Parathyroid adenoma (tissue), 2 donors: ENCODE measurements at regions not wholly inside any gene's neighbourhood (a gene's known extent, or its start where the extent isn't known, plus 50 kb on each side); places are given as distances from the start of the nearest gene placed in this dataset.

Experiments used
- H2AFZ ChIP-seq: fragments of 300-600 bp; sonication (generic); one replicate; pipeline ENCODE4 v1.7.0; 2017; ENCODE audit warnings: antibody characterized with exemption, mild to moderate bottlenecking
- H3K27ac ChIP-seq: fragments of 300-600 bp; sonication (generic); one replicate; pipeline ENCODE4 v1.7.0; 2017
- H3K27me3 ChIP-seq: fragments of 300-600 bp; sonication (generic); one replicate; pipeline ENCODE4 v1.7.0; 2017; ENCODE audit warnings: low read length; ENCODE audit not compliant: control insufficient read depth, insufficient read depth
- H3K36me3 ChIP-seq: fragments of 300-600 bp; sonication (generic); one replicate; pipeline ENCODE4 v1.7.0; 2017; ENCODE audit warnings: low read length; ENCODE audit not compliant: control insufficient read depth, insufficient read depth
- H3K4me1 ChIP-seq: fragments of 300-600 bp; sonication (generic); one replicate; pipeline ENCODE4 v1.7.0; 2017; ENCODE audit warnings: control low read depth
- H3K4me2 ChIP-seq: fragments of 300-600 bp; sonication (generic); one replicate; pipeline ENCODE4 v1.7.0; 2017; ENCODE audit warnings: low read length
- H3K4me3 ChIP-seq: fragments of 300-600 bp; sonication (generic); one replicate; pipeline ENCODE4 v1.7.0; 2017; ENCODE audit warnings: low read depth, low read length
- H3K79me2 ChIP-seq: fragments of 300-600 bp; sonication (generic); one replicate; pipeline ENCODE4 v1.7.0; 2017; ENCODE audit warnings: control low read depth
- H3K9ac ChIP-seq: fragments of 300-600 bp; sonication (generic); one replicate; pipeline ENCODE4 v1.7.0; 2017; ENCODE audit warnings: mild to moderate bottlenecking
- H3K9me3 ChIP-seq: fragments of 300-600 bp; sonication (generic); one replicate; pipeline ENCODE4 v1.7.0; 2017; ENCODE audit warnings: low read length; ENCODE audit not compliant: control insufficient read depth
- TF ChIP-seq, protein P1 (sequence below): fragments of 300-600 bp; sonication (generic); IDR thresholded peaks from one replicate; pipeline ENCODE4 v1.7.0; 2017; ENCODE audit warnings: antibody characterized with exemption, mild to moderate bottlenecking
- donor health status: primary hyperparathyroidism.

DNA sequence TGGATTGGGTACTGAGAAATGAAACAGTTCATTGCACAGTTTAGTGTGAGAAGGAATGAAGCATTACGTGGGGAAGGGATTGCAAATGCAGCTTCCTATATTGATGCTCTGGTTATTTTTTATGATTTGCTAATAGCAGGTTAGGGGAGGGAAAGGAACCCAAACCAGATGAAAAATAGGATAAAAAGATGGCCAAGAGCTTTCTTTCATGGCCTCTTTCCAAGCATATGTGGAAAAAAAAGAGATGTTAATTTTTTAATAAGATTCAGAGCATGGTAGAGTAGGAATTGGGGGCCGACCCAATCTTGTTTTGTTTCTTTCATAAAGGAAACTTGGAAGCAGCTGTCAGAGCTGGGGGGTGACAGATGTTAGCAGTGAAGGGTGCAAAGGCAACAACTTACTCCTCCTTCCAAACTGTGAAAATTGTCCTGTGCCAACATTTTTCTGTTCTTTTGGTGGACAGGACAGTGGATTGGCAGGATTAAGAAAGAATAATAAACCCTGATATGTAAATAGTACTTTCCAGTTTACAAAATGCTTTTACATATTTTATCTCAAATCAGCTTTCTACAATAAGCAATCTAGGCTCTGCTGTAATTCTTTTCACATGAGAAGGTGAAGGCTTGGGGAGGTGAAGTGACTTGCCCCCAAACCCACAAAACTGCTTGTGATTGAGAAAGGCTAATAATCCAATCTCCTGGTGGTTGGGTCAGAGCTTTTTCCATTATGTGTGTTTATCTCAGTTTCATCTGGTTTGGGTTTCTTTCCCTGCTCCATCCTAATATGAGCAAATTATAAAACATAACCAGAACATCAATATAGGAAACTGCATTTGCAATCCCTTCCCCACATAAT, 270.1 kb downstream of the ETAA1 start:
- Histone ChIP-seq H3K4me1 (no peaks in the 10 kb centered on the region), H3K9me3 (no peaks in the 10 kb centered on the region), H3K9ac (no peak overlapping the region), H3K27ac (no peak overlapping the region), H3K4me2 (no peak overlapping the region), H3K36me3 (no peaks in the 10 kb centered on the region), H2AFZ (no peak overlapping the region), H3K4me3 (no peak overlapping the region), H3K27me3 (no peaks in the 10 kb centered on the region), H3K79me2 (no peaks in the 10 kb centered on the region)
- TF ChIP-seq, protein P1, sequence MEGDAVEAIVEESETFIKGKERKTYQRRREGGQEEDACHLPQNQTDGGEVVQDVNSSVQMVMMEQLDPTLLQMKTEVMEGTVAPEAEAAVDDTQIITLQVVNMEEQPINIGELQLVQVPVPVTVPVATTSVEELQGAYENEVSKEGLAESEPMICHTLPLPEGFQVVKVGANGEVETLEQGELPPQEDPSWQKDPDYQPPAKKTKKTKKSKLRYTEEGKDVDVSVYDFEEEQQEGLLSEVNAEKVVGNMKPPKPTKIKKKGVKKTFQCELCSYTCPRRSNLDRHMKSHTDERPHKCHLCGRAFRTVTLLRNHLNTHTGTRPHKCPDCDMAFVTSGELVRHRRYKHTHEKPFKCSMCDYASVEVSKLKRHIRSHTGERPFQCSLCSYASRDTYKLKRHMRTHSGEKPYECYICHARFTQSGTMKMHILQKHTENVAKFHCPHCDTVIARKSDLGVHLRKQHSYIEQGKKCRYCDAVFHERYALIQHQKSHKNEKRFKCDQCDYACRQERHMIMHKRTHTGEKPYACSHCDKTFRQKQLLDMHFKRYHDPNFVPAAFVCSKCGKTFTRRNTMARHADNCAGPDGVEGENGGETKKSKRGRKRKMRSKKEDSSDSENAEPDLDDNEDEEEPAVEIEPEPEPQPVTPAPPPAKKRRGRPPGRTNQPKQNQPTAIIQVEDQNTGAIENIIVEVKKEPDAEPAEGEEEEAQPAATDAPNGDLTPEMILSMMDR = no peak

DNA sequence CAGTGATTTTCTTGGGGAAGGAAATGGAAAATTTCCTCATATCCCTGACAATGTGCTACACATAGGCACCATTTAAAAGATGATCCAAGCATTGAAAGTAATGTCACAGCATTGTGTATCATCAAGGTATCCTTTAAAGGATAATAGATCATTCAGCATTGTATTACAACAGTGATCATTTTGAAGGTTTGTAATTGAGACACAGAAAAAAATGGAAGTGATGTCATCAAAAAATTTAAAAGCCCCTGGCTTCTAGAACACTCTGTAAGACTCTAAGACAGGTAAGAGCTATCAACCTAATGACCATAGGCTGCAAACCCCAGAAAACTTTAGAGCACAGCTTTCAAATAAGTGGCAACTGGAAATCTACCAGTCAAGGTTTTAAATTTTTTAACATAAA, 271.4 kb downstream of the ETAA1 start:
- H3K9me3 ChIP-seq = no peaks in the 10 kb centered on the region
- TF ChIP-seq, protein P1 = no peak
- H3K4me2 ChIP-seq = no peak overlapping the region
- no peaks in the 10 kb centered on the region for H3K79me2 ChIP-seq
- no peak overlapping the region for H3K27ac ChIP-seq
- no peaks in the 10 kb centered on the region for H3K27me3 ChIP-seq
- H3K4me1 ChIP-seq = no peaks in the 10 kb centered on the region
- no peaks in the 10 kb centered on the region for H3K36me3 ChIP-seq
- H3K4me3 ChIP-seq = no peak overlapping the region
- no peak overlapping the region for H2AFZ ChIP-seq
- H3K9ac ChIP-seq = no peak overlapping the region

DNA sequence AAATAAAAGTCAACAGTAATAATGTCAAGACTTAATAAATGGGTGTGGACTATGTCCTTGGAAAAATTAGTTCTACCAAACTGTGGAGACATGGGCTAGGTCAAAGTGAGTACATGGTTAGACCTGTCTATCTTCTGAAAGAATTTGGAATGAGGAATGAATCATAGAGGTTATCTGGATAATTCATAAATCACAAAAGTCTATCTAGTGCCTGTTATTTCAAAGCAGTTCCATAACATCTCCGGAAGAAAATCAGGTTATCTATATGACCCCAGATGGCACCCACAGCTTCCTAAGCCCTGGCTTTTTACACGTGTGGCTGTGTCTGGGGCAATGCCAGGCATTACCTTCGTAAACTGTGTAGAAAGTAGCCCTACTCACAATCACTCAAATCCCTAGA, 272.0 kb downstream of the ETAA1 start:
- Histone ChIP-seq H3K9ac (no peak overlapping the region), H3K4me1 (no peaks in the 10 kb centered on the region), H3K79me2 (no peaks in the 10 kb centered on the region), H3K4me3 (no peak overlapping the region), H3K9me3 (no peaks in the 10 kb centered on the region), H3K4me2 (no peak overlapping the region), H2AFZ (no peak overlapping the region), H3K36me3 (no peaks in the 10 kb centered on the region), H3K27ac (no peak overlapping the region), H3K27me3 (no peaks in the 10 kb centered on the region)
- TF ChIP-seq, protein P1 = no peak

DNA sequence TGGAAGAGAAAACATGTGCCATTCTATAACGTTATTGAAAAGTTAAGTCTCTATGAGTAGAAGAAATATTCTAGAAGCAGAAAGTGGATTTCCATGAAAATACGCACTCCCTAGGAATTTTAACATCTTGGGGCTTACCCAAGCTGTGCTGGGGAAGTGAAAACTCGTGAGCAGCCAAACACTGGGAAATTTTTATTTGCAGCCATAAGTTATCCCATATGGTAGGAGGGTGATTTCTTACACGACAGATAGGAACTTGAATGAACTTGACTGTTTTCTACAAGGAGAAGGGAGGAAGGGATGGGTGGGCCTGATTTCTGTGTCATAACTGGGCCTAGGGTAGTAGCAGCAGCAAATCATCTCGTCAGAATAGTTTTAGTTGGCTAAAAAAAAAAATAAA, 272.6 kb downstream of the ETAA1 start:
- Histone ChIP-seq H2AFZ (no peak overlapping the region), H3K36me3 (no peaks in the 10 kb centered on the region), H3K4me2 (no peak overlapping the region), H3K9ac (no peak overlapping the region), H3K4me1 (no peaks in the 10 kb centered on the region), H3K27ac (no peak overlapping the region), H3K4me3 (no peak overlapping the region), H3K9me3 (no peaks in the 10 kb centered on the region), H3K27me3 (no peaks in the 10 kb centered on the region), H3K79me2 (no peaks in the 10 kb centered on the region)
- TF ChIP-seq, protein P1 = no peak

DNA sequence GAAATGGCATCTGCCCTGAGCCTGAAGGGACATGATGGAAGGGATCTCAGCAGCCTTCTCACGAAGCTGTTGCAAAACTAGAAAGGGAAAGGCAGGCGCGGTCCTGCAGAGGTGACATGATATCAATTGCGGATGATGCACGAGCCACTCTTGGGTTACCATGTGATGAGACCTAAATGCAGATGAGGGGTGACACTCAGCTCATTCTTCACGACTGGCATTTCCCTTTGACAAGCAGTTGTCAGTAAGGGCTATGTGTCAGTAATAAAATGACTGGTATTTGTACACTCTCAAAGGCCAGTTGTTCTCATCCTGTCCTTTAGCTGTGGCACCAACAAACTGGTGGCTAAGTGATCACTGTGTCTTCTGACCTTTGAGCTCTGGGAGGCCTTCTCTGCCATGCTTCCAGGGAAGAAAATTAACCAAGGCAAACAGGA, 273.6 kb downstream of the ETAA1 start:
- Histone ChIP-seq H3K27me3 (no peaks in the 10 kb centered on the region), H3K4me1 (no peaks in the 10 kb centered on the region), H3K27ac (no peak overlapping the region), H3K36me3 (no peaks in the 10 kb centered on the region), H3K79me2 (no peaks in the 10 kb centered on the region), H3K9ac (no peak overlapping the region), H3K4me3 (no peak overlapping the region), H3K9me3 (no peaks in the 10 kb centered on the region), H3K4me2 (no peak overlapping the region), H2AFZ (no peak overlapping the region)
- TF ChIP-seq, protein P1 = no peak
